DND-41 (cell line): ENCODE measurements at regions not wholly inside any gene's neighbourhood (a gene's known extent, or its start where the extent isn't known, plus 50 kb on each side); places are given as distances from the start of the nearest gene placed in this dataset.

Experiments
- CTCF ChIP-seq: IDR thresholded peaks from 2 replicates; pipeline ENCODE4 v1.5.1; 2012; ENCODE audit warnings: borderline replicate concordance, low read length, moderate library complexity, mild to moderate bottlenecking; ENCODE audit not compliant: poor library complexity, severe bottlenecking; ENCODE audit errors: extremely low read depth
- EZH2 ChIP-seq: IDR thresholded peaks from 3 replicates; pipeline ENCODE4 v1.6.1; 2012; ENCODE audit warnings: borderline replicate concordance, low read depth, mild to moderate bottlenecking, moderate library complexity, low read length, inconsistent platforms; ENCODE audit not compliant: severe bottlenecking

- no peak for TF ChIP-seq CTCF
- TF ChIP-seq EZH2 = no peak
Observed at GRCh38 chr6:137800762-137801161, 66.3 kb upstream of the TNFAIP3 start.
